DMS153 treated with DMSO at 0.1 percent for 48 hours (cell line): ENCODE measurements at regions not wholly inside any gene's neighbourhood (a gene's known extent, or its start where the extent isn't known, plus 50 kb on each side); places are given as distances from the start of the nearest gene placed in this dataset.

Experiments used
- DNase-seq: peaks from one replicate; lab custom pipeline; 2025; ENCODE audit not compliant: unreplicated experiment; lab: John Stamatoyannopoulos, UW

- no peak for DNase-seq
These were observed 433.2 kb downstream of the TNS3 start for GRCh38 chr7:47148536-47149207.

DNA sequence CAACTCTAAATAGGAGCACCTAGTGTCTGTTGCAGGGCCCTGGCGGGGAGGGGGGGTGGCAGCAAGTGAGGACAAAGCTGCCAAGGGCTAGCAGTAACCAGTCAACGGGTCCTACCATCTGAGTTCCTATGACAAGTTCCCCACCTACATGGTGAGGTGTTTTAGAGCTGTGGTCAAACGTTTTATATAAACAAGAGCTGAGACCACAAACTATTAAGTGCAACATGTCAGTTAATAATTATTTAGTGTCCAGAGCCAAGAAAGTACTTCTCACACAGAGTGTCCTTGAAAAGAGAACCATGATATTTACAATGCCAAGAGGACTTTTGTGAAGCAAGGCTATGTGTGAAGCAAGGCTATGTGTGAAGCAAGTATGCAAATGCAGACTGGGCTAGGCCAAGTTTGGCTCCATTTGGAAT lies 434.7 kb downstream of the TNS3 start:
- no peak for DNase-seq

DNA sequence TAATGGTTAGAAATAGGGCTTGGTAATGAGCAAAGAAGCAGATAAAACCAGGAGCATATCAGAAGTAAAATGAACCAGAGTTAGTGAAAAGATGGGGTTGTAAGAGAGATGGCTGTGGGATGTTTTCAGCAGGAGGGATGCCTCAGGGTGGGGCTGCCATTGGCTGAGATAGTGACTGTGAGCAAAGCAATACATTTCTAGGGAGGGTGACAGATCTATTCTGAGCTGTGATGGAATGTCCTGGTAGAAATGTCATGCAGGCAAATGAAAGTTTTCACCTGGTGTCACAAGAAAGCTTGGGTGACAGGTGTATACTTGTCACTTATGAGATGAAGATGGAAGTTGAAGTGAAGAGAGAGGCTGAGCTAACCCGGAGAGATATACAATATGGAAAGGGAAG lies 435.9 kb downstream of the TNS3 start:
- no peak for DNase-seq

DNA sequence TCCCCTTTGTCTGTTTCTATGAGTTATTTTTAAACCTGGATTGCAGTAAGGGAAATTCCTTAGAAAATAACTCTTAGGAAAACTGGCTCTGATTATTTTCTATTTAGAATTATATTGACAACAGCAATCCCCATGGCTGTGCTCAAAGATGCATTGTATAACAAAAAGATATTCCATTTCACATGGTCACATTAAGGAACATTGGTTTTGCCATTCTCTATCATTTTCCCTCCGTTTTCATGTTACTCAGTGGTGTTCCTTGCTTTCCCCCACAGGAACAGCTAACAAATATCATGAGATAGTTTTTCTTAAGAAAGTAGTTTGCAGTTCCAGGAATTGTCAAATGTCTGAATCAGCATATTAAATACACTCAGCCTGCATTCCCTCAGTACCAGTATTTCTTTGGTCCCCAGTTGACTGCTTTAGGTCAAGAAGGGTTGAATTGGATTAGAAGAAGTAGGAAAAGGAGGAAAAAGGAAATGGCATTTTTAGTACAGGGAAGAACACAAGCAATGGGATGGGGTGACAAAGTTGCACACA lies 436.7 kb downstream of the TNS3 start:
- DNase-seq, result no peak

- DNase-seq, result no peak
These were observed 438.6 kb downstream of the TNS3 start for GRCh38 chr7:47143339-47143738.

- no peak for DNase-seq
These were observed 439.1 kb downstream of the TNS3 start for GRCh38 chr7:47142867-47143175.

GRCh38 chr7:47142169-47142866 lies 439.6 kb downstream of the TNS3 start:
- DNase-seq, result no peak

DNA sequence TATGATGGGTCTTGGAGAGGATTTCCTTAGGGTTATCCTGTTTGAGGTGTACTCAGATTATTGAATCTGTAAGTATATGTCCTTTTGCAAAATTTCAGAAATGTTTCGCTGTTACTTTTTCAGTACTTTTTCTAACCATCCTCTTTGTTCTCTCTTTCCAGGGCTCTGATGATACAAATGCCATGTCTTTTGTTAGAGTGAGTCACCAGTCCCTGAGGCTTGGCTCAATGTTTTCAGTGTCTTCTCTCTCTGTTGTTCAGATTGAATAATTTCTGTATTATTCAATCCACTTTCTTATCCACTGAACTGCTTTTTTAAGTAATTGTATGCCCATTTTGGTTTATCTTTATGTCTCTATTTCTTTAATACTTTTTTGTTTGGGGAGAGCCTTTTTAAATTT lies 449.4 kb downstream of the TNS3 start:
- DNase-seq, result no peak

GRCh38 chr7:47128700-47129099 lies 453.2 kb downstream of the TNS3 start:
- no peak for DNase-seq

DNA sequence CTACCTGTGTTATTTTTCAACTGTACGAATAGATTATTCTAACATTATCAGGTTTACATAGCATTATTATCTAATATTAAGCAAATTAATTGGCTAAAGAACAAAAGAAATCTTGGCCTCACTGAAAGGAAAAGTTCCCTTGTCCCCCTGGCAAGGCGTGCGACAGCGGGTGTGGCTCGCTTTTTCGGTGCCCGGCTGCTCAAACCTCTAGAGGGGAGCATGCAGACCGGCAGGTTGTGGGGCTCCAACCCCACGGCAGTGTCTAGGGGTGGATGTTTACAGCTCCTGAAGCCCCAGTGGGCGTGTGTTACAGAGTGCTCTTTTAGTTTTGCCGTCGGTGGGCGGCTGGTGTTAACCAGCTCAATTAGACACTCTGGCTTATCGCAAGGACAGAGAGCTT lies 456.4 kb downstream of the TNS3 start:
- DNase-seq, result no peak

- DNase-seq, result no peak
These were observed 462.5 kb downstream of the TNS3 start for GRCh38 chr7:47119261-47119865.

DNA sequence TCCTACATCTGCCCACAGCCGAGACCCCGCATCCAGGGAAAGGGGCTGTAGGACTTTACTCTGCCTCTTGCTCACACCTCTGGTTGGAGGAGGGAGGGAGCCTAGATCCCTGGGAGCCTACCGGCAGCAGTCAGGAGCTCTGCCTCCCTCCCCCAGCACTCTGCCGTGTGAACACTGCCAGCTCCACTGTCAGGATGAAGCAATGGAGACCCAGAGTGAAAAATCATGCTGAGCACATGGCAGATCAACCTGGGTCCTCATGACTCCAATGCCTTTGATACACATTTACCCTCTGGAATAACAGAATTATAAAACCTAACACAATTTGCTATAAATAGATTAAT lies 477.7 kb downstream of the TNS3 start:
- no peak for DNase-seq

DNA sequence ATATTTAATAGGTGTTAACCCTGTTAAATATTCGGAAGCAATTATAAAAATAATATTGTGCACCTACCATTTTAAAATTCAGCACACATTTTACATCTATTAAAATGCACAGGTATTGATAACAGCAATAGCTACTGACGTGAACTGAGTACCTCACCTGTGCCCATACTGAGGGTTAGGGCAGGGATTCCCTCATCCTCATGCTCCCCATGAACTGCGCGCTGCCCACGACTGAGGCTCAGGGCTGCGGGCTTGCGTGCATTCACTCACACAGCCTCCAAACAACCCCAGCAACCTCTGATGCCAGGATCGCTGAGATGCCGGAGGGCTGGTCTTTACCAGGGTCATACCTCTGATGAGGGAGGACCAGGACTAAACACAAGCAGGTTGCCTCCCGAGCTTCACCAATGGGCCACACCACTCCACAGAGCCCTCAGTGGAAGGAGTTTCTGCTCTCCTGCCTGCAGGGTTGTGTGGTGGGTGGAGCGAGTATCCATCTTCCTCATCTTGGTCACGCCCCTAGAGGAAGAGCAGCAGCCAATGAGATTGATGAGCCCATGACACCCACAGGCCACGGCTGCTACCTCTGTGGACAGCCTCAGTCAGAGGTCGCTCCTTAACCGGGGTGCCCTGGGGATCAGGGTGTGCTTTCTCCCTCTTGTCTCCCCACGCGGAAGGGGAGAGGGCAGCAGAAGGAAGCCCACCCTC lies 478.3 kb downstream of the TNS3 start:
- DNase-seq, result no peak

- no peak for DNase-seq
These were observed 479.5 kb downstream of the TNS3 start for GRCh38 chr7:47102331-47102841.

DNA sequence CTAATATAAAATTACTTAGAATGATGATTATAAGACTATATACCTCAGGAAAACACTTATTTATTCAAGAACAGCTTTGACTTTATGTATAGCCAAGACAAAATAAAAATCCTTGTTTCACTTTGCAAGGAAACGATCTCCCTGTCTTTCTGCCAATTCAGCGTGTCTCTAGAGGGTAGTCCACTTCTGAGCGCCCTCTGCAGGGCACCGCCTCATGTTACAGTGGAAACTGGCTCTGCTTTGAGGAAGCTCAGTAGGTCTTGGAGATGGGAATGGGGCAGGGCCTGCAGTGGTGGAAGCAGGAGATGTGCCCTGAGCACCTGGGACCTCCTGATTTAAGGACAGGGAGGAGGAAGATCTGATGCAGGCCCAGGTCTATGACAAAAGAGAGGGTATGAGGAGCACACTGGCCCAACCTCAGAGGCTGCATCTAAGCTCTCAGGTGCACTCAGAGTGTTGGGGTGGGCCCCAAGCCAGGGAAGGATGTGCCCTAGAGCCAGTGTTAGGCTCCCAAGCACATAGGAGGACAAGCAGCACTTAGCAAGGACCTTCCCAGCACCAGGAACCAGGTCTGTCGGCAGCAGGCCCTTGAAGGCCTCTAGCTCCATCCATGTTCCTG lies 481.0 kb downstream of the TNS3 start:
- no peak for DNase-seq

- no peak for DNase-seq
These were observed 481.6 kb downstream of the TNS3 start for GRCh38 chr7:47100148-47100816.

GRCh38 chr7:47097431-47097830 lies 484.5 kb downstream of the TNS3 start:
- DNase-seq, result no peak

- DNase-seq, result no peak
These were observed 486.0 kb downstream of the TNS3 start for GRCh38 chr7:47095946-47096345.

DNA sequence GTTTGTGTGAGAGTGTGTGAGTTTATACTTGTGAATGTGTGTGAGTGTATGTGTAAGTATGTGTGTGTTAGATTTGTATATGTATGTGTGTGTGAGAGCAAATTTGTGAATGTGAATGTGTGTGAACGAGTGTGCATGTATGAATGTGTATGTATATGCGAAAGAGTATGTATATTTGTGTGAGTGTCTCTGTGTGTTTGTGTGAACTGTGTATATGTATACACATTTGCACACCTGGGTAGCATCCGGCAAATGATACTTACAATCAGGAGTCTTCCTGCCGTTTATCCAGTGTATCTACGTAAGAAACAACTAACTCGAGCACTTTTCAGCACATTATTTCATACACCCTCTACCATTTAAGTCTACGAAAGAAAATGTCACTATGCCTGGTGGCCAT lies 487.4 kb downstream of the TNS3 start:
- DNase-seq, result no peak

DNA sequence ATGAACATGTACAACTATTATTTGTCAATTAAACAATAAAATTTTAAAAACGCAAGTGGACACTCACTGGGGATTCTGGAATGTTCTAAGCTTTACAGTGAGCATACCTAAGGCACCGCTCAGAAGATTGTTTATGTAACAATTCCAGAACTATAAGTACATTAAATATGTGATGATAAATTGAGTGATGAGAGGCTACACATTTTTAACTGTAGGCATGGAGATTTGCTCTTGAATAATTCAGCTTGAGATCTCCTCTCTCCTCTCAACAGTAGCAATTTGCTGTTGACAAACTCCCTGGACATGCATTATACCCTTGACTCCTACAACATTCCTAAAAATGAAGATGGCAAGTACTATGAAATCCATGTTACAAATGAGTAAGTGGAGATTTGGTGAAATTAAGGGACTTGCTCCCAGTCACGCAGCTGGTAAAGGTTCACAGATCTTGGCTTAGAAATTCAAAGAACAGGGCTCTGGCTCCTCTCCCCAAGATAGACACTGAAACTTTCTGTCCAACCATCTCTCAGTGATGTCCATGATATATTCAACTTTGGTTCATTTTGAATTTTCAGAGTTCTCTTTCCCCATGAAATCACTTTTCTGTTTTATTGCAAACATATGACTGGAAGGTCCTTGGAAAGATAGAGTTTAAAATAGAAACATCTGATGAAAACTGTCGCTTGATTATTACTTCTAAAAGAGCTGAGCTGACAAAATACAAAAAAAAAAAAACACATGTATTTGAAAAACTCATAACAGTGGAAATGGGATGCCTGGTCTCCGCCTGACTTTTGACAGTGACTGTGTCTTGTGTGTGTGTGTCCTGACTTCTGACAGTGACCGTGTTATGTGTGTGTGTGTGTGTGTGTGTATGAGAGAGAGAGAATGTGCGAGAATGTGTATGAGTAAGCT lies 488.3 kb downstream of the TNS3 start:
- DNase-seq, result no peak
